PFSK-1 (cell line): ENCODE measurements at regions not wholly inside any gene's neighbourhood (a gene's known extent, or its start where the extent isn't known, plus 50 kb on each side); places are given as distances from the start of the nearest gene placed in this dataset.

Experiments used
- POLR2AphosphoS5 ChIP-seq: IDR thresholded peaks from 2 replicates; pipeline ENCODE4 v1.6.1; 2012; ENCODE audit warnings: low read depth, mild to moderate bottlenecking, control low read depth, low read length, moderate library complexity
- TAF1 ChIP-seq: IDR thresholded peaks from 2 replicates; pipeline ENCODE4 v1.6.1; 2012; ENCODE audit warnings: low read length, control low read depth, borderline replicate concordance; ENCODE audit not compliant: insufficient read depth
- TF ChIP-seq, protein P1 (sequence below), 2 experiments: IDR thresholded peaks; 2 replicates each; pipeline versions ENCODE4 v1.6.1 to v1.8.0; 2011 to 2012; ENCODE audit warnings: low read depth in 2 of 2, low read length in 2 of 2, control low read depth in 1 of 2, inconsistent platforms in 1 of 2, mild to moderate bottlenecking in 1 of 2, moderate library complexity in 1 of 2; ENCODE audit not compliant: insufficient read depth in 1 of 2

DNA sequence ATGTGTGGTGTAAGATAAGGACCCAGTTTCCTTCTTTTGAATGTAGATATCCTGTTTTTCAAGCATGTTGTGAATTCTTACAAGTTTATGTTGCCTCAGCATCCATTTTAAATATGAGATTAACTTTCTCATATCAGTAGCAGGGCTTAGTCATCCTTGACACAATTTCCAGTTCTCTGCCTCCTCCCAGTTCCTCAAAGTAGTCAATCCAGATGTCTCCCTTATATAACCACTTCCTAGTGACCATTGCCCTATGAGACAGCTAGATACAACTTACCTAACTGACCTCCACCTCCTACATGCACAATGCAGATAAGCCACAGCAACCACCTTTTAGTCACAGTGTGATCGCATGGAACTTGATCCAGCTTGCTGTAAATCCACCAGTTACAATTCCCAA is 269.2 kb upstream of the ZNF521 start:
- TF ChIP-seq TAF1 (no peak), POLR2AphosphoS5 (no peak)
- TF ChIP-seq, protein P1, sequence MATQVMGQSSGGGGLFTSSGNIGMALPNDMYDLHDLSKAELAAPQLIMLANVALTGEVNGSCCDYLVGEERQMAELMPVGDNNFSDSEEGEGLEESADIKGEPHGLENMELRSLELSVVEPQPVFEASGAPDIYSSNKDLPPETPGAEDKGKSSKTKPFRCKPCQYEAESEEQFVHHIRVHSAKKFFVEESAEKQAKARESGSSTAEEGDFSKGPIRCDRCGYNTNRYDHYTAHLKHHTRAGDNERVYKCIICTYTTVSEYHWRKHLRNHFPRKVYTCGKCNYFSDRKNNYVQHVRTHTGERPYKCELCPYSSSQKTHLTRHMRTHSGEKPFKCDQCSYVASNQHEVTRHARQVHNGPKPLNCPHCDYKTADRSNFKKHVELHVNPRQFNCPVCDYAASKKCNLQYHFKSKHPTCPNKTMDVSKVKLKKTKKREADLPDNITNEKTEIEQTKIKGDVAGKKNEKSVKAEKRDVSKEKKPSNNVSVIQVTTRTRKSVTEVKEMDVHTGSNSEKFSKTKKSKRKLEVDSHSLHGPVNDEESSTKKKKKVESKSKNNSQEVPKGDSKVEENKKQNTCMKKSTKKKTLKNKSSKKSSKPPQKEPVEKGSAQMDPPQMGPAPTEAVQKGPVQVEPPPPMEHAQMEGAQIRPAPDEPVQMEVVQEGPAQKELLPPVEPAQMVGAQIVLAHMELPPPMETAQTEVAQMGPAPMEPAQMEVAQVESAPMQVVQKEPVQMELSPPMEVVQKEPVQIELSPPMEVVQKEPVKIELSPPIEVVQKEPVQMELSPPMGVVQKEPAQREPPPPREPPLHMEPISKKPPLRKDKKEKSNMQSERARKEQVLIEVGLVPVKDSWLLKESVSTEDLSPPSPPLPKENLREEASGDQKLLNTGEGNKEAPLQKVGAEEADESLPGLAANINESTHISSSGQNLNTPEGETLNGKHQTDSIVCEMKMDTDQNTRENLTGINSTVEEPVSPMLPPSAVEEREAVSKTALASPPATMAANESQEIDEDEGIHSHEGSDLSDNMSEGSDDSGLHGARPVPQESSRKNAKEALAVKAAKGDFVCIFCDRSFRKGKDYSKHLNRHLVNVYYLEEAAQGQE (IDR thresholded peaks at IDR 0.05; ENCODE audit: insufficient read depth in 1 of 2, low read depth in 2 of 2, low read length in 2 of 2): no peak
